HCT116 (cell line): ENCODE measurements at regions not wholly inside any gene's neighbourhood (a gene's known extent, or its start where the extent isn't known, plus 50 kb on each side); places are given as distances from the start of the nearest gene placed in this dataset.

Experiments
- ATAC-seq: fragments of 200-7000 bp; cut with Tn5 transposase; 2 replicates; pipeline ENCODE4 v1.9.1; 2020; ENCODE audit warnings: mild to moderate bottlenecking, moderate library complexity
- BruUV-seq: library from RNA; stranded (reverse); fragments of 400-500 nt; replicated peaks from 2 replicates; lab custom pipeline; 2021; lab: Mats Ljungman, UMichigan
- CTCF ChIA-PET: fragments of 300-600 bp; sonication (Branson Sonifier 250); formaldehyde crosslinking; loops from one replicate; lab custom pipeline; 2021; ENCODE audit warnings: antibody characterized with exemption; lab: Charles Lee
- POLR2A ChIA-PET: fragments of 300-600, 350-600 bp; sonication (Branson Sonifier 250); formaldehyde crosslinking; loops from one replicate; lab custom pipeline; 2021; ENCODE audit warnings: antibody characterized with exemption; lab: Charles Lee
- RAD21 ChIA-PET, 2 experiments: fragments of 300-600 bp; sonication (Branson Sonifier 250); formaldehyde crosslinking; loops; one replicate each; lab custom pipeline; 2023; ENCODE audit warnings: low total read pairs in 2 of 2; ENCODE audit not compliant: uncharacterized antibody in 2 of 2, unreplicated experiment in 2 of 2, low non-redundant PET in 1 of 2; lab: Charles Lee
- DNase-seq: peaks from one replicate; pipeline ENCODE4 v3.0.0-alpha.2; 2010; ENCODE audit warnings: low read depth, low spot score
- H2AFZ ChIP-seq: fragments of 200-600 bp; shearing (Covaris generic), sonication (generic); 2 replicates; pipeline ENCODE4 v1.6.1; 2017; ENCODE audit warnings: low read depth, mixed run types, mixed read lengths, antibody characterized with exemption, low read length; ENCODE audit not compliant: poor library complexity, severe bottlenecking
- H3K27ac ChIP-seq: 2 replicates; pipeline ENCODE4 v1.5.1; 2012; ENCODE audit warnings: low read depth, low read length
- H3K27me3 ChIP-seq: fragments of 200-600 bp; sonication (generic); 2 replicates; pipeline ENCODE4 v1.6.1; 2016; ENCODE audit warnings: mixed run types, low read length, mixed read lengths; ENCODE audit not compliant: insufficient read depth
- H3K36me3 ChIP-seq, 2 experiments: fragments of 200-500 bp in 1 of 2; fragments of 200-600 bp in 1 of 2; sonication (Bioruptor generic) in 1 of 2; sonication (generic) in 1 of 2; 2 replicates each; pipeline versions ENCODE4 v1.5.1 to v1.6.1; 2014 to 2016; ENCODE audit warnings: low read length in 2 of 2, inconsistent platforms in 1 of 2, mixed read lengths in 1 of 2, mixed run types in 1 of 2; ENCODE audit not compliant: insufficient read depth in 2 of 2, control insufficient read depth in 1 of 2
- H3K4me1 ChIP-seq, 2 experiments: fragments of 200-600 bp in 1 of 2; sonication (generic) in 1 of 2; 2 replicates each; pipeline versions ENCODE4 v1.5.1 to v1.6.1; 2012 to 2017; ENCODE audit warnings: low read length in 2 of 2, inconsistent platforms in 1 of 2, mild to moderate bottlenecking in 1 of 2, mixed read lengths in 1 of 2, mixed run types in 1 of 2, moderate library complexity in 1 of 2; ENCODE audit not compliant: insufficient read depth in 2 of 2, control insufficient read depth in 1 of 2
- H3K4me2 ChIP-seq: fragments of 200-600 bp; sonication (generic); 2 replicates; pipeline ENCODE4 v1.6.1; 2017; ENCODE audit warnings: mixed run types, low read length, mixed read lengths
- H3K4me3 ChIP-seq, 2 experiments: fragments of 200-600 bp in 1 of 2; sonication (generic) in 1 of 2; replicated peaks in 1 of 2; 2 replicates each; pipeline ENCODE4 v1.5.1; 2011 to 2016; ENCODE audit warnings: low read length in 2 of 2, control low read depth in 1 of 2, low read depth in 1 of 2, mild to moderate bottlenecking in 1 of 2, mixed read lengths in 1 of 2, mixed run types in 1 of 2
- H3K79me2 ChIP-seq: fragments of 200-600 bp; sonication (generic); 2 replicates; pipeline ENCODE4 v1.6.1; 2017; ENCODE audit warnings: mild to moderate bottlenecking, mixed run types, low read length, moderate library complexity, mixed read lengths; ENCODE audit not compliant: insufficient read depth
- H3K9ac ChIP-seq: fragments of 200-600 bp; sonication (generic); 2 replicates; pipeline ENCODE4 v1.6.1; 2016; ENCODE audit warnings: low read length, mixed read lengths
- H3K9me2 ChIP-seq: fragments of 200-600 bp; sonication (generic), shearing (Covaris generic); 2 replicates; pipeline ENCODE4 v1.6.1; 2017; ENCODE audit warnings: mixed run types, mild to moderate bottlenecking, moderate library complexity; ENCODE audit not compliant: insufficient read depth
- H3K9me3 ChIP-seq, 2 experiments: fragments of 200-500 bp in 1 of 2; fragments of 200-600 bp in 1 of 2; sonication (Bioruptor generic) in 1 of 2; sonication (generic) in 1 of 2; 2 replicates each; pipeline ENCODE4 v1.6.1; 2014 to 2017; ENCODE audit warnings: low read length in 2 of 2, mixed read lengths in 2 of 2, inconsistent platforms in 1 of 2, low read depth in 1 of 2, mild to moderate bottlenecking in 1 of 2, mixed run types in 1 of 2, moderate library complexity in 1 of 2; ENCODE audit not compliant: control insufficient read depth in 1 of 2, insufficient read depth in 1 of 2
- H4K20me1 ChIP-seq: fragments of 200-600 bp; sonication (generic), shearing (Covaris generic); 2 replicates; pipeline ENCODE4 v1.6.1; 2017; ENCODE audit warnings: mixed run types, mild to moderate bottlenecking, moderate library complexity; ENCODE audit not compliant: insufficient read depth
- ATF3 ChIP-seq: IDR thresholded peaks from 2 replicates; pipeline ENCODE4 v1.6.1; 2012
- CEBPB ChIP-seq: IDR thresholded peaks from 2 replicates; pipeline ENCODE4 v1.6.1; 2012; ENCODE audit warnings: low read depth
- EGR1 ChIP-seq: IDR thresholded peaks from 2 replicates; pipeline ENCODE4 v1.6.1; 2012; ENCODE audit warnings: low read depth
- EZH2 ChIP-seq: fragments of 200-600 bp; sonication (generic); IDR thresholded peaks from 2 replicates; pipeline ENCODE4 v1.6.1; 2017; ENCODE audit warnings: antibody characterized with exemption, mixed run types
- EZH2phosphoT487 ChIP-seq: fragments of 200-600 bp; IDR thresholded peaks from 2 replicates; pipeline ENCODE4 v1.6.1; 2018; ENCODE audit warnings: antibody characterized with exemption, borderline replicate concordance
- FOSL1 ChIP-seq: IDR thresholded peaks from 2 replicates; pipeline ENCODE4 v1.6.1; 2012; ENCODE audit warnings: low read depth
- JUND ChIP-seq: IDR thresholded peaks from 2 replicates; pipeline ENCODE4 v1.6.1; 2012
- POLR2A ChIP-seq: IDR thresholded peaks from 2 replicates; pipeline ENCODE4 v1.7.0; 2011; ENCODE audit warnings: borderline replicate concordance; ENCODE audit not compliant: insufficient read depth, insufficient read length; ENCODE audit errors: extremely low read depth
- POLR2AphosphoS5 ChIP-seq: IDR thresholded peaks from 2 replicates; pipeline ENCODE4 v1.6.1; 2011; ENCODE audit warnings: mild to moderate bottlenecking, low read depth, low read length, moderate library complexity
- RAD21 ChIP-seq: IDR thresholded peaks from 2 replicates; pipeline ENCODE4 v1.6.1; 2012; ENCODE audit warnings: low read depth, mild to moderate bottlenecking
- REST ChIP-seq: IDR thresholded peaks from 2 replicates; pipeline ENCODE4 v1.6.1; 2012; ENCODE audit warnings: low read depth
- SIN3A ChIP-seq: IDR thresholded peaks from 2 replicates; pipeline ENCODE4 v1.6.1; 2012; ENCODE audit warnings: low read depth
- SP1 ChIP-seq: IDR thresholded peaks from 2 replicates; pipeline ENCODE4 v1.6.1; 2012; ENCODE audit warnings: low read depth
- SRF ChIP-seq: IDR thresholded peaks from 2 replicates; pipeline ENCODE4 v1.6.1; 2012; ENCODE audit warnings: low read depth
- TCF7L2 ChIP-seq: IDR thresholded peaks from 2 replicates; pipeline ENCODE4 v1.7.0; 2011; ENCODE audit warnings: borderline replicate concordance, inconsistent platforms; ENCODE audit not compliant: insufficient read depth, insufficient read length; ENCODE audit errors: extremely low read depth
- ZFX ChIP-seq: fragments of 450-650 bp; IDR thresholded peaks from 2 replicates; pipeline ENCODE4 v1.6.1; 2017
- ZNF274 ChIP-seq: fragments of 200-500 bp; sonication (Bioruptor generic); IDR thresholded peaks from 2 replicates; pipeline ENCODE4 v1.6.1; 2014; ENCODE audit warnings: mild to moderate bottlenecking, low read depth, low read length, inconsistent platforms
- intact Hi-C: fragments of 100-400 bp; cut with micrococcal nuclease; formaldehyde crosslinking; loops from 2 replicates; pipeline ENCODE4 v1.10.0; 2022
- TF ChIP-seq, protein P1 (sequence below), 3 experiments: fragments of 200-600 bp in 1 of 3; sonication (generic) in 1 of 3; IDR thresholded peaks in 2 of 3; conservative IDR thresholded peaks in 1 of 3; 2 replicates each; pipeline ENCODE4 v1.5.1; 2012 to 2017; ENCODE audit warnings: low read depth in 2 of 3, low read length in 2 of 3, antibody characterized with exemption in 1 of 3, borderline replicate concordance in 1 of 3, control low read depth in 1 of 3, mild to moderate bottlenecking in 1 of 3, mixed read lengths in 1 of 3, mixed run types in 1 of 3, moderate library complexity in 1 of 3; ENCODE audit not compliant: insufficient read depth in 1 of 3
- TF ChIP-seq, protein P2 (sequence below): IDR thresholded peaks from 2 replicates; pipeline ENCODE4 v1.6.1; 2011; ENCODE audit warnings: mild to moderate bottlenecking, low read length, moderate library complexity; ENCODE audit not compliant: insufficient replicate concordance; ENCODE audit errors: extremely low read depth
- TF ChIP-seq, protein P3 (sequence below): IDR thresholded peaks from 2 replicates; pipeline ENCODE4 v1.6.1; 2012

- no peak overlapping the region for H2AFZ ChIP-seq
- H3K4me3 ChIP-seq, result no peak overlapping the region
- ATAC-seq (no peak), DNase-seq (no peak)
- H3K79me2 ChIP-seq, result no peaks in the 10 kb centered on the region
- ChIA-PET RAD21 (no interaction called here), POLR2A (no interaction called here), CTCF (no interaction called here)
- H4K20me1 ChIP-seq, result no peaks in the 10 kb centered on the region
- no peaks in the 10 kb centered on the region for H3K27me3 ChIP-seq
- H3K9me2 ChIP-seq, result no peaks in the 10 kb centered on the region
- H3K4me2 ChIP-seq, result no peak overlapping the region
- H3K4me1 ChIP-seq, result no peaks in the 10 kb centered on the region
- BruUV-seq, result no TSS peak
- TF ChIP-seq JUND, result no peak
- TF ChIP-seq EZH2phosphoT487, result no peak
- no peak for TF ChIP-seq POLR2AphosphoS5
- no peak for TF ChIP-seq SRF
- no peak for TF ChIP-seq TCF7L2
- TF ChIP-seq SIN3A, result no peak
- no peak for TF ChIP-seq FOSL1
- TF ChIP-seq, protein P1, sequence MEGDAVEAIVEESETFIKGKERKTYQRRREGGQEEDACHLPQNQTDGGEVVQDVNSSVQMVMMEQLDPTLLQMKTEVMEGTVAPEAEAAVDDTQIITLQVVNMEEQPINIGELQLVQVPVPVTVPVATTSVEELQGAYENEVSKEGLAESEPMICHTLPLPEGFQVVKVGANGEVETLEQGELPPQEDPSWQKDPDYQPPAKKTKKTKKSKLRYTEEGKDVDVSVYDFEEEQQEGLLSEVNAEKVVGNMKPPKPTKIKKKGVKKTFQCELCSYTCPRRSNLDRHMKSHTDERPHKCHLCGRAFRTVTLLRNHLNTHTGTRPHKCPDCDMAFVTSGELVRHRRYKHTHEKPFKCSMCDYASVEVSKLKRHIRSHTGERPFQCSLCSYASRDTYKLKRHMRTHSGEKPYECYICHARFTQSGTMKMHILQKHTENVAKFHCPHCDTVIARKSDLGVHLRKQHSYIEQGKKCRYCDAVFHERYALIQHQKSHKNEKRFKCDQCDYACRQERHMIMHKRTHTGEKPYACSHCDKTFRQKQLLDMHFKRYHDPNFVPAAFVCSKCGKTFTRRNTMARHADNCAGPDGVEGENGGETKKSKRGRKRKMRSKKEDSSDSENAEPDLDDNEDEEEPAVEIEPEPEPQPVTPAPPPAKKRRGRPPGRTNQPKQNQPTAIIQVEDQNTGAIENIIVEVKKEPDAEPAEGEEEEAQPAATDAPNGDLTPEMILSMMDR (IDR thresholded peaks at IDR 0.05 in 2 of 3, conservative IDR thresholded peaks at IDR 0.05 in 1 of 3; ENCODE audit: borderline replicate concordance in 1 of 3, insufficient read depth in 1 of 3, low read depth in 2 of 3, low read length in 2 of 3), result no peak
- no peak for TF ChIP-seq SP1
- TF ChIP-seq, protein P2, sequence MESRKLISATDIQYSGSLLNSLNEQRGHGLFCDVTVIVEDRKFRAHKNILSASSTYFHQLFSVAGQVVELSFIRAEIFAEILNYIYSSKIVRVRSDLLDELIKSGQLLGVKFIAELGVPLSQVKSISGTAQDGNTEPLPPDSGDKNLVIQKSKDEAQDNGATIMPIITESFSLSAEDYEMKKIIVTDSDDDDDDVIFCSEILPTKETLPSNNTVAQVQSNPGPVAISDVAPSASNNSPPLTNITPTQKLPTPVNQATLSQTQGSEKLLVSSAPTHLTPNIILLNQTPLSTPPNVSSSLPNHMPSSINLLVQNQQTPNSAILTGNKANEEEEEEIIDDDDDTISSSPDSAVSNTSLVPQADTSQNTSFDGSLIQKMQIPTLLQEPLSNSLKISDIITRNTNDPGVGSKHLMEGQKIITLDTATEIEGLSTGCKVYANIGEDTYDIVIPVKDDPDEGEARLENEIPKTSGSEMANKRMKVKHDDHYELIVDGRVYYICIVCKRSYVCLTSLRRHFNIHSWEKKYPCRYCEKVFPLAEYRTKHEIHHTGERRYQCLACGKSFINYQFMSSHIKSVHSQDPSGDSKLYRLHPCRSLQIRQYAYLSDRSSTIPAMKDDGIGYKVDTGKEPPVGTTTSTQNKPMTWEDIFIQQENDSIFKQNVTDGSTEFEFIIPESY, result no peak
- TF ChIP-seq POLR2A, result no peak
- TF ChIP-seq, protein P3, sequence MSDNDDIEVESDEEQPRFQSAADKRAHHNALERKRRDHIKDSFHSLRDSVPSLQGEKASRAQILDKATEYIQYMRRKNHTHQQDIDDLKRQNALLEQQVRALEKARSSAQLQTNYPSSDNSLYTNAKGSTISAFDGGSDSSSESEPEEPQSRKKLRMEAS, result no peak
- no peak for TF ChIP-seq RAD21
- TF ChIP-seq ZFX, result no peak
- TF ChIP-seq EGR1, result no peak
- no peak for TF ChIP-seq EZH2
- no peak for TF ChIP-seq ATF3
- TF ChIP-seq ZNF274, result no peak
- no peak for TF ChIP-seq REST
- TF ChIP-seq CEBPB, result no peak
- no peak overlapping the region for H3K9ac ChIP-seq
- intact Hi-C loops, result no loop called here
- no peaks in the 10 kb centered on the region for H3K9me3 ChIP-seq
- H3K27ac ChIP-seq, result no peak overlapping the region
- H3K36me3 ChIP-seq, result no peaks in the 10 kb centered on the region
Measured at GRCh38 chr10:131792011-131792651, 108.7 kb upstream of the PPP2R2D start.
